Endothelial cell (in vitro differentiated cells): ENCODE measurements at regions not wholly inside any gene's neighbourhood (a gene's known extent, or its start where the extent isn't known, plus 50 kb on each side); places are given as distances from the start of the nearest gene placed in this dataset.

ENCODE experiments used
- DNase-seq: peaks from one replicate; pipeline ENCODE4 v3.0.0; 2021; ENCODE audit warnings: low spot score
- H3K27ac Mint-ChIP-seq: one replicate; pipeline ENCODE4 v1.8.0; 2021; ENCODE audit warnings: mixed read lengths, inconsistent platforms; ENCODE audit not compliant: unreplicated experiment
- H3K27me3 Mint-ChIP-seq: one replicate; pipeline ENCODE4 v1.8.0; 2021; ENCODE audit warnings: mild to moderate bottlenecking, moderate library complexity, mixed read lengths, inconsistent platforms; ENCODE audit not compliant: unreplicated experiment
- H3K36me3 Mint-ChIP-seq: one replicate; pipeline ENCODE4 v1.8.0; 2021; ENCODE audit warnings: mild to moderate bottlenecking, low read depth, mixed read lengths, inconsistent platforms; ENCODE audit not compliant: unreplicated experiment
- H3K4me1 Mint-ChIP-seq: one replicate; pipeline ENCODE4 v1.8.0; 2021; ENCODE audit warnings: mild to moderate bottlenecking, mixed read lengths, inconsistent platforms; ENCODE audit not compliant: unreplicated experiment
- H3K4me3 Mint-ChIP-seq: one replicate; pipeline ENCODE4 v1.8.0; 2021; ENCODE audit warnings: mild to moderate bottlenecking, mixed read lengths, inconsistent platforms; ENCODE audit not compliant: unreplicated experiment
- H3K9me3 Mint-ChIP-seq: one replicate; pipeline ENCODE4 v1.8.0; 2021; ENCODE audit warnings: mixed read lengths, inconsistent platforms; ENCODE audit not compliant: unreplicated experiment
- TF ChIP-seq, protein P1 (sequence below): fragments of 200-600 bp; sonication (generic); IDR thresholded peaks from one replicate; pipeline ENCODE4 v1.5.0; 2021; ENCODE audit warnings: antibody characterized with exemption; ENCODE audit not compliant: unreplicated experiment

GRCh38 chr13:99703908-99704307, 202.6 kb downstream of the TM9SF2 start:
- Mint-ChIP-seq H3K4me1 (peaks cover 3% of the 10 kb centered on the region), H3K27ac (no peak overlapping the region)
- TF ChIP-seq, protein P1, sequence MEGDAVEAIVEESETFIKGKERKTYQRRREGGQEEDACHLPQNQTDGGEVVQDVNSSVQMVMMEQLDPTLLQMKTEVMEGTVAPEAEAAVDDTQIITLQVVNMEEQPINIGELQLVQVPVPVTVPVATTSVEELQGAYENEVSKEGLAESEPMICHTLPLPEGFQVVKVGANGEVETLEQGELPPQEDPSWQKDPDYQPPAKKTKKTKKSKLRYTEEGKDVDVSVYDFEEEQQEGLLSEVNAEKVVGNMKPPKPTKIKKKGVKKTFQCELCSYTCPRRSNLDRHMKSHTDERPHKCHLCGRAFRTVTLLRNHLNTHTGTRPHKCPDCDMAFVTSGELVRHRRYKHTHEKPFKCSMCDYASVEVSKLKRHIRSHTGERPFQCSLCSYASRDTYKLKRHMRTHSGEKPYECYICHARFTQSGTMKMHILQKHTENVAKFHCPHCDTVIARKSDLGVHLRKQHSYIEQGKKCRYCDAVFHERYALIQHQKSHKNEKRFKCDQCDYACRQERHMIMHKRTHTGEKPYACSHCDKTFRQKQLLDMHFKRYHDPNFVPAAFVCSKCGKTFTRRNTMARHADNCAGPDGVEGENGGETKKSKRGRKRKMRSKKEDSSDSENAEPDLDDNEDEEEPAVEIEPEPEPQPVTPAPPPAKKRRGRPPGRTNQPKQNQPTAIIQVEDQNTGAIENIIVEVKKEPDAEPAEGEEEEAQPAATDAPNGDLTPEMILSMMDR = no peak

DNA sequence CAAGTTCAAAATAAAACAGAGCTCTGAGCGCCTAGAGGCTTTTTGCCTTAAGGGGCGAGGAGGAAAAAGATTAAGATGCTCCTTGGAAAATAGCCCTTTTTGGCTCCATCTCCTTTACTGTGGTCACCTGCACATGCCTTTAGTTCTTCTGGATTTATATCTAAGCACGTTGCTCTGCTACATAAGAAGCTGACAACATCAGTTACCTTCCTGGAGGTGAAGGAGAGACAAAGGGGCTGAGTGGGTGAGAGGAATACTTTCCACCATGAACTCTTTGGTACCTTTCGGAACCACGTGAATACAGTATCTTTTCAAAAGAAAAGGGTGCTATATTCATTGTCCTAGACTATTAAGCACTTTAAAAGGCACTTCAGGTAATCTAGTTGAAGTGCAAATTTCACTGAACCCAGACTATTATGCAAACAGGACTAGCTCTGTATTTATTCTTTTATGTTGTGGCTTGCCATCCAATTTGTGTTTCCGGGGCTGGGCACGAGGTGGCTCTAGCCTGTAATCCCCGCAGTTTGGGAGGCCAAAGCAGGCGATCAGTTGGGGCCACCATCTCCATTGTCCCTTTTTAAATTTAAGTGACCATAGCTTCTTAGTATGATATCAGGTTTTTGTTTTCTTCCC, 201.5 kb downstream of the TM9SF2 start:
- no peak overlapping the region for H3K27ac Mint-ChIP-seq

More at GRCh38 chr13:99703908-99704307, 202.6 kb downstream of the TM9SF2 start:
- H3K36me3 Mint-ChIP-seq = no peaks in the 10 kb centered on the region
- H3K4me3 Mint-ChIP-seq = no peak overlapping the region
- H3K27me3 Mint-ChIP-seq = peaks cover 2% of the 10 kb centered on the region
- H3K9me3 Mint-ChIP-seq = no peaks in the 10 kb centered on the region
- no peak for DNase-seq

DNA sequence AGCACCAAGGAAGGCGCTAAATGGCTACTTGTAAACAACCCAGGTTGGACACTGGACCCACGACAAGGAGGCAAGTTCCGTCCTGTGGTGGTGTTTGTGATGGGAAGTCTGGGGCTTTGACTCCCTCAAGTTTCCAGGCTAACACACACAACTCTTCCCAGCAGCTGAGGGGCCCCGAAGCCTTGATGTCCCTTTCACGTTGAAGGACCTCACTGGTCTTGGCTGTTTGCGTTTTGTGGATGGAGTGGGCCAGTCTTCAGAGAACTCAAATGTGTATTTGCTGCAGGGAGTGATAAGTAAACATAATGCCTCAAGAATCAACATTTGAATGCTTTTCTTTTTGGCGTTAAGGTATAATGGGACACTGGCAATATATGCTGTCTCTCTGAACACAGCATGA, 199.2 kb downstream of the TM9SF2 start:
- H3K36me3 Mint-ChIP-seq = no peaks in the 10 kb centered on the region
- no peak overlapping the region for H3K27ac Mint-ChIP-seq
- H3K9me3 Mint-ChIP-seq = no peaks in the 10 kb centered on the region
- H3K27me3 Mint-ChIP-seq = peaks cover 2% of the 10 kb centered on the region
- peaks cover 3% of the 10 kb centered on the region for H3K4me1 Mint-ChIP-seq
- no peak for DNase-seq
- H3K4me3 Mint-ChIP-seq = no peak overlapping the region
- TF ChIP-seq, protein P1 = no peak

More for the DNA sequence above, 201.5 kb downstream of the TM9SF2 start:
- Mint-ChIP-seq H3K4me1 (peaks cover 3% of the 10 kb centered on the region), H3K27me3 (peaks cover 2% of the 10 kb centered on the region), H3K4me3 (no peak overlapping the region), H3K9me3 (no peaks in the 10 kb centered on the region), H3K36me3 (no peaks in the 10 kb centered on the region)
- TF ChIP-seq, protein P1 = no peak
- no peak for DNase-seq

DNA sequence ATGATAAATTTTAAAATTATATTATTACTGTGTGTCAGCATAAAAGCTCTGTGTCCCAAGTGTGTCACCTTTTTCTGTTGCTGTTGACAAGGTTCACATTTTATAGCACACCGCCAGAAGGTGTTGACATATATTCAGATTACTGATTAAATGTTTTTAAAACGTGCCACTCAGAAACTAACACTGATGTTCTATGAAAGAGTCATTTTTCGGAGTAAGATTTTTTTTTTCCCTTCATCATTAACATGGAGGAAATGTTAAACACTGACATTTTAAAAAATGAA, 197.5 kb downstream of the TM9SF2 start:
- peaks cover 4% of the 10 kb centered on the region for H3K27me3 Mint-ChIP-seq
- no peak for DNase-seq
- no peak overlapping the region for H3K4me3 Mint-ChIP-seq
- no peaks in the 10 kb centered on the region for H3K9me3 Mint-ChIP-seq
- TF ChIP-seq, protein P1 = no peak
- no peak overlapping the region for H3K27ac Mint-ChIP-seq
- H3K4me1 Mint-ChIP-seq = peaks cover 3% of the 10 kb centered on the region
- no peaks in the 10 kb centered on the region for H3K36me3 Mint-ChIP-seq

DNA sequence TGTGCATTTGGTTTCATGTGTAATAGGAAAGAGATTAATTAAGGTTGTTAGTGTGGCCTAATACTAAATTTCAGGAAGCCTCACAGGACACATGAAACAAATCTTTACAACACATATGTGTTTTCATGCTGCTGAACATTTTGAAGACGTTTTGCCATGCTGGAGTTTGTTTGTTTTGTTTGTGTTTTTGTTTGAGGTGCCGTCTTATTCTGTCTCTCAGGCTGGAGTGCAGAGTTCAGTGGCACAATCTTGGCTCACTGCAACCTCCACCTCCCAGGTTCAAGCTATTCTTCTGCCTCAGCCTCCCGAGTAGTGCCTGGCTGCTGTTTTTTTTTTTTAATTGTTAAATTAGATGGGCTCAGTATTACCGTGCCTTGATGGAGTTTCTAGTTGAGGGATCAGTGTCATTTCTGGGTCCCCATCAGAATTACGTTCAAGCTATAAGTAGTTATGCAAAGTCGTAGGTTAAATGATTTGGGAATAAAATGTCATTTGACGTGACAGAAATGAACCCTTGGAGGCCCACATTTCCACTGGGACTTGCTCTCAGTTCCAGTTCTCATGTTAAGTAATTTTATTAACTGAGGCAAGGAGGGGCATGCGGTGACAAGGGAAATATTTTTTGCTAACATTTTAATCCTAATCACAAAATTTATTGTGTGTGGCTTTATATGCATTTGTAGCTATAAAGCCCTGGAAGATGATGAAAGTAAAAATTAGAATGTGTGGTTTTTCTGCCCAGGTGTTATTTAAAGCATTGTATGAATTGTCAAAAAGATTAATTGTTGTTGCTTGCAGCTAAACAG, 196.9 kb downstream of the TM9SF2 start:
- H3K27ac Mint-ChIP-seq = no peak overlapping the region
- H3K27me3 Mint-ChIP-seq = peaks cover 4% of the 10 kb centered on the region
- H3K9me3 Mint-ChIP-seq = no peaks in the 10 kb centered on the region
- peaks cover 2% of the 10 kb centered on the region for H3K4me1 Mint-ChIP-seq
- DNase-seq = no peak
- H3K36me3 Mint-ChIP-seq = no peaks in the 10 kb centered on the region
- H3K4me3 Mint-ChIP-seq = no peak overlapping the region
- TF ChIP-seq, protein P1 = no peak
